ENCODE measurements at regions not wholly inside any gene's neighbourhood (a gene's known extent, or its start where the extent isn't known, plus 50 kb on each side); places are given as distances from the start of the nearest gene placed in this dataset.

DNA sequence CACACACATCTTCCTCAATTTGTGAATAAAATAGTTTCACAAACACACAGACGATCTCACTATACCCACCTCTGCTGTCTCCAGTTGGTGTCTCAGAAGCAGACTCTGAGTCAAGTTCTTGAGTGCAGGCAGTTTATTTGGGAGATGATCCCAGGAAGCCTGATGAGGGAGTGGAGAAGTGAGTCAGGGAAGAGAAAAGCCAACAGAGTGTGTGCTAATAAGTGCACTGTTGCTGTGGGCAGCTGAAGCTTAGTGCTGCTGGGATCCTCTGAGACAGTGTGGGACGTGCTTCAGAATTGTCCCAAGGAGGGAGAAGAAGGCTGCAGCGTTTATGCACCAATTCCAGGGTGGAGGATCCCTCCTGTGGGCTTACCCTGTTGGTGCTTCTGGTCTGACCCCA, 423.2 kb upstream of the C16orf82 start:
- TF ChIP-seq, protein P1, sequence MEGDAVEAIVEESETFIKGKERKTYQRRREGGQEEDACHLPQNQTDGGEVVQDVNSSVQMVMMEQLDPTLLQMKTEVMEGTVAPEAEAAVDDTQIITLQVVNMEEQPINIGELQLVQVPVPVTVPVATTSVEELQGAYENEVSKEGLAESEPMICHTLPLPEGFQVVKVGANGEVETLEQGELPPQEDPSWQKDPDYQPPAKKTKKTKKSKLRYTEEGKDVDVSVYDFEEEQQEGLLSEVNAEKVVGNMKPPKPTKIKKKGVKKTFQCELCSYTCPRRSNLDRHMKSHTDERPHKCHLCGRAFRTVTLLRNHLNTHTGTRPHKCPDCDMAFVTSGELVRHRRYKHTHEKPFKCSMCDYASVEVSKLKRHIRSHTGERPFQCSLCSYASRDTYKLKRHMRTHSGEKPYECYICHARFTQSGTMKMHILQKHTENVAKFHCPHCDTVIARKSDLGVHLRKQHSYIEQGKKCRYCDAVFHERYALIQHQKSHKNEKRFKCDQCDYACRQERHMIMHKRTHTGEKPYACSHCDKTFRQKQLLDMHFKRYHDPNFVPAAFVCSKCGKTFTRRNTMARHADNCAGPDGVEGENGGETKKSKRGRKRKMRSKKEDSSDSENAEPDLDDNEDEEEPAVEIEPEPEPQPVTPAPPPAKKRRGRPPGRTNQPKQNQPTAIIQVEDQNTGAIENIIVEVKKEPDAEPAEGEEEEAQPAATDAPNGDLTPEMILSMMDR (IDR thresholded peaks at IDR 0.05; ENCODE audit: insufficient read depth, low read length, poor library complexity, severe bottlenecking), result no peak
- Histone ChIP-seq H3K27me3 (ENCODE audit: control insufficient read depth, insufficient read depth, low read length) (no peaks in the 10 kb centered on the region), H3K4me3 (ENCODE audit: low read depth, low read length) (no peak overlapping the region), H3K36me3 (ENCODE audit: control insufficient read depth, insufficient read depth, low read length) (no peaks in the 10 kb centered on the region)
- DNase-seq (ENCODE audit: low read depth), result no peak

DNA sequence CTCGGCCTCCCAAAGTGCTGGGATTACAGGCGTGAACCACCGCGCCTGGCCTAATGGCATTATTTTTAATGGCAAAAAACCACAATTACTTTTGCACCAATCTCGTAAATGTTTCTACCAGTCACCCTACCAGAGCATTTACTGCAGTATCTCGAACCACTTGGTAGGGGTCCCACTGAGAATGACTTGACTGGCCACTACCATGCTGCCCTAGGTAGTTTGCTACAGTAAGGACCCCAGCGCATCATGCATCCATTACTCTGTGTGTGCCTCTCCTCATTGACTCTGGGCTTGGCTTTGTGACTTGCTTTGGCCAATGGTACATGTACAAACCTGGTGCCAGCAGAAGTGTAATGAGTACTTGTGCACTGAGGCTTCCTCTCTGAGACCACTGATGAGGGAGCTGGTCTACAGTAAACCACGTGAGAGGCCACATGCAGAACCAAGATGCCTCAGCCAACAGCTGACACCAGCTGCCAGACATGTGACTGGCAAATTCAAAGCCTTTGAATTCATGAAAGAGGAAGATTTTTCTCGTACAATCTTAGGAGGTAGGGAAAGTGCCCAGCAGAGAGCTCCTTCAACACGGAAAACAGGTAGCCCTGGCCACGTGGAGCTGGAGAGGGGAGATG, 421.7 kb upstream of the C16orf82 start:
- H3K36me3 ChIP-seq (ENCODE audit: control insufficient read depth, insufficient read depth, low read length), result no peaks in the 10 kb centered on the region
- DNase-seq (ENCODE audit: low read depth), result no peak
- H3K27me3 ChIP-seq (ENCODE audit: control insufficient read depth, insufficient read depth, low read length), result no peaks in the 10 kb centered on the region
- TF ChIP-seq, protein P1 (IDR thresholded peaks at IDR 0.05; ENCODE audit: insufficient read depth, low read length, poor library complexity, severe bottlenecking), result no peak
- H3K4me3 ChIP-seq (ENCODE audit: low read depth, low read length), result no peak overlapping the region

DNA sequence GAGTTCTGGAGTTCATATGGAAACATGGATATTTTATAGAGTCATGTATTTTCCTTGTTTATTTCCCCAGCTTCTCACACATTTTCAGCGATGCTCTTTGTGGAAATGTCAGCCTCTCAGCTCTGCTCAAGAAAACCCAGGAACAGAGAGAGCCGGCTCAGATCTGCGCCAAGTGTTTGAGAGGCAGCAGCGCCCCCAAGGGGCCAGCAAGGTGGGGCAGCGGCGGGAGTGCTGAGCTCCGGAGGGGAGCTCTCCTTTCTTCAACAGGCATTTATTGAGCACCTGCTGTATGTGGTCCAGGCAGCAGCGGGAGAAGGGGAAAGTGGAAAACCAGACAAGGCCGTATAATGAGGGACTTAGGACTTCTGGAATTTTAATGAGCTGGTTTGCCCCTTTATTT, 421.1 kb upstream of the C16orf82 start:
- no peak for DNase-seq (ENCODE audit: low read depth)
- TF ChIP-seq, protein P1 (IDR thresholded peaks at IDR 0.05; ENCODE audit: insufficient read depth, low read length, poor library complexity, severe bottlenecking), result no peak
- H3K4me3 ChIP-seq (ENCODE audit: low read depth, low read length), result no peak overlapping the region
- no peaks in the 10 kb centered on the region for H3K36me3 ChIP-seq (ENCODE audit: control insufficient read depth, insufficient read depth, low read length)
- H3K27me3 ChIP-seq (ENCODE audit: control insufficient read depth, insufficient read depth, low read length), result no peaks in the 10 kb centered on the region

DNA sequence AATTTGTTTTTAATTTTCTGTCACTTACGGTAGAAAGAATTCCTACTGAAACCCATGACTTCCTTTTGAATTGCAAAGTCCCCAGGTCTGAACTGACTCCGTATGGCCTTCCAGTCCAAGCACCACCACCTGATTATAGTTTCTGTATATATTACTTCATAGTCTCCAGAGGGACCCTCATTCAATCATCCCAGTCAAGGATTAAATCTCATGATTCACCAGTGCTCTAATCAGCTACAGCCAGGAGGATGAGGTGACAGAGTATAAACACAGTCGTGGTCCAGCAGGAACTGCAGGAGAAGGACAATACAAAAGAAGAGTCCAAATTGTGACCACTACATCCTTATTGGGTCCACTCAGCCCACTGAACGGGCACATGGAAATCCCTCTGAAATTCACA, 418.9 kb upstream of the C16orf82 start:
- H3K27me3 ChIP-seq (ENCODE audit: control insufficient read depth, insufficient read depth, low read length), result no peaks in the 10 kb centered on the region
- DNase-seq (ENCODE audit: low read depth), result no peak
- TF ChIP-seq, protein P1 (IDR thresholded peaks at IDR 0.05; ENCODE audit: insufficient read depth, low read length, poor library complexity, severe bottlenecking), result no peak
- H3K36me3 ChIP-seq (ENCODE audit: control insufficient read depth, insufficient read depth, low read length), result no peaks in the 10 kb centered on the region
- no peak overlapping the region for H3K4me3 ChIP-seq (ENCODE audit: low read depth, low read length)

DNA sequence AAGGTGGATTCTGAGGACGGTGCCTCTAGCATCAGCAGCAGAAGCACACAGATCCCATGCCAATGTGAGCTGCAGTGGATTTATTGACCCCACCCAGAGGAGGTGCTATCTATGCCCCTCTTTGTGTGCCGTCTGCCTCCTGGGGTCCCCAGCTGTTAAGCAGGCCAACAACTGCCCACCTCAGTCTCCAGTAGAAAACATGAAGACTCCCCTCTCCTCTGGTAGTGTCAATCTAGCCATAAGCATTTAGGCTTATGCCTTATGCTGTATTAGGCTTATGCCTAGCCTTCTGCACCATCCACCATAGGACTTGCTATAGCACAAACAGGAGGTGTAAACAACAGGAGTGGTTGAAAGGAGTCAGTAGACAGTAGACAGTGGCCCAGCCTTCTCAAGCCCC, 417.9 kb upstream of the C16orf82 start:
- no peak overlapping the region for H3K4me3 ChIP-seq (ENCODE audit: low read depth, low read length)
- no peaks in the 10 kb centered on the region for H3K27me3 ChIP-seq (ENCODE audit: control insufficient read depth, insufficient read depth, low read length)
- no peaks in the 10 kb centered on the region for H3K36me3 ChIP-seq (ENCODE audit: control insufficient read depth, insufficient read depth, low read length)
- TF ChIP-seq, protein P1 (IDR thresholded peaks at IDR 0.05; ENCODE audit: insufficient read depth, low read length, poor library complexity, severe bottlenecking), result no peak
- no peak for DNase-seq (ENCODE audit: low read depth)

DNA sequence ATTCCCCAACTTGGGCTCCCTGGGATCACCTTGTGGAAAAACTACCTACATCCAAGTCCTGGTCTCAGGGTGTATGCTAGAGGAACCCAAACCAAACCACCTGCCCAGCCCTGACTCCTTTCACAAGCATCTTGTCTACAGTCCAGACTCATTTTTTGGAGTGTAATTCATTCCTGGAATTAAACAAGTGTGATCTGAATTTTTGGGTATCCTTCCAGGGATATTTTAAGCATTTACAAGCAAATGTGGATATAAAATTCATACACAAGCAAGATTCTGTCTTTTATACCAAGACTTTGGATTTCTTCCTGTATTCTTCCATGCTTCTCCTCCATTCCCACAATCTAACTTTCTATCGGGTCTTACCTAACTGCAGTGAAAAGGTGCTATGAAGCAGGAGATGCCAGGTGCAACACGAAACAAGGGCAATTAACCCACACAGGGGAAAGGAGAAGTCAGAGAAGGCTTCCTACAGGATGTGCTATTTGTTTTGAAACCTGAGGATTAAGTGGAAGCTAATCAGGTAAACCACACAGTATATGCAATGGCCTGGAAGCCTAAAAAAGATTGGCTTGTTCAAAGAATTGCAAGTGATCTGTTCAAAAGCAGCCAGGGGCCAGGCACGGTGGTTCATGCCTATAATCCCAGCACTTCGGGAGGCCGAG, 417.2 kb upstream of the C16orf82 start:
- Histone ChIP-seq H3K36me3 (ENCODE audit: control insufficient read depth, insufficient read depth, low read length) (no peaks in the 10 kb centered on the region), H3K4me3 (ENCODE audit: low read depth, low read length) (no peak overlapping the region), H3K27me3 (ENCODE audit: control insufficient read depth, insufficient read depth, low read length) (no peaks in the 10 kb centered on the region)
- TF ChIP-seq, protein P1 (IDR thresholded peaks at IDR 0.05; ENCODE audit: insufficient read depth, low read length, poor library complexity, severe bottlenecking), result no peak
- no peak for DNase-seq (ENCODE audit: low read depth)
